HepG2 (cell line): ENCODE measurements at regions not wholly inside any gene's neighbourhood (a gene's known extent, or its start where the extent isn't known, plus 50 kb on each side); places are given as distances from the start of the nearest gene placed in this dataset.

ENCODE experiments used
- ATAC-seq: fragments of 200-7000 bp; cut with Tn5 transposase; 3 replicates; pipeline ENCODE4 v1.9.1; 2020; ENCODE audit warnings: mild to moderate bottlenecking, moderate library complexity
- BruUV-seq: library from RNA; stranded (reverse); fragments of 400-500 nt; replicated peaks from 2 replicates; lab custom pipeline; 2021; lab: Mats Ljungman, UMichigan
- CTCF ChIA-PET: fragments of 300-600 bp; formaldehyde crosslinking; extraction: SDS; loops from one replicate; lab custom pipeline; 2021; ENCODE audit warnings: low total read pairs, inconsistent platforms, low intra/inter-chr PET ratio; lab: Yijun Ruan, JAX
- POLR2A ChIA-PET: fragments of 350-600 bp; sonication (Branson Sonifier 250); formaldehyde crosslinking; loops from one replicate; lab custom pipeline; 2020; ENCODE audit warnings: antibody characterized with exemption, inconsistent platforms; lab: Yijun Ruan, JAX
- DNase-seq: peaks from one replicate; pipeline ENCODE4 v3.0.0-alpha.2; 2015; ENCODE audit warnings: low spot score
- FAIRE-seq: peaks from 3 replicates; lab custom pipeline; 2011; peaks lifted over from hg19 to GRCh38; lab: Jason Lieb, UNC
- H2AFZ ChIP-seq: one replicate; pipeline ENCODE4 v1.6.1; 2011; ENCODE audit warnings: low read length, inconsistent platforms
- H3K27ac ChIP-seq: fragments of 300-600 bp; 3 replicates; pipeline ENCODE4 v1.8.0; 2011; ENCODE audit warnings: mixed run types, mild to moderate bottlenecking, mixed read lengths, low read length, inconsistent platforms; ENCODE audit not compliant: insufficient read depth; ENCODE audit errors: extremely low read length
- H3K27me3 ChIP-seq, 2 experiments: fragments of 200-600 bp in 1 of 2; 2 replicates in 1 of 2; 3 replicates in 1 of 2; pipeline versions ENCODE4 v1.6.0 to v1.8.0; 2011; ENCODE audit warnings: low read length in 2 of 2, mild to moderate bottlenecking in 2 of 2, moderate library complexity in 2 of 2, inconsistent platforms in 1 of 2; ENCODE audit not compliant: insufficient read depth in 2 of 2, control insufficient read depth in 1 of 2
- H3K36me3 ChIP-seq, 2 experiments: fragments of 200-600 bp in 1 of 2; replicated peaks in 1 of 2; 2 replicates in 1 of 2; 3 replicates in 1 of 2; pipeline versions ENCODE4 v1.5.1 to v1.8.0; 2011; ENCODE audit warnings: low read length in 2 of 2, inconsistent platforms in 1 of 2; ENCODE audit not compliant: insufficient read depth in 2 of 2, control insufficient read depth in 1 of 2
- H3K4me1 ChIP-seq: 2 replicates; pipeline ENCODE4 v1.5.1; 2012; ENCODE audit warnings: low read length, inconsistent platforms; ENCODE audit not compliant: insufficient read depth
- H3K4me2 ChIP-seq: 2 replicates; pipeline ENCODE4 v1.6.0; 2011; ENCODE audit warnings: low read depth, low read length, inconsistent platforms
- H3K4me3 ChIP-seq, 3 experiments: fragments of 200-600 bp in 1 of 3; sonication (generic), shearing (Covaris generic) in 1 of 3; replicated peaks in 1 of 3; 2 replicates each; pipeline ENCODE4 v1.5.1; 2011 to 2016; ENCODE audit warnings: low read length in 3 of 3, inconsistent platforms in 2 of 3, low read depth in 2 of 3, mild to moderate bottlenecking in 2 of 3, control low read depth in 1 of 3, mixed read lengths in 1 of 3; ENCODE audit not compliant: insufficient read depth in 1 of 3
- H3K79me2 ChIP-seq: one replicate; pipeline ENCODE4 v1.6.1; 2011; ENCODE audit warnings: low read length, inconsistent platforms; ENCODE audit not compliant: insufficient read depth
- H3K9ac ChIP-seq: 2 replicates; pipeline ENCODE4 v1.6.0; 2011; ENCODE audit warnings: mild to moderate bottlenecking, low read depth, low read length, inconsistent platforms; ENCODE audit not compliant: insufficient read depth
- H3K9me3 ChIP-seq: 2 replicates; pipeline ENCODE4 v1.5.1; 2012; ENCODE audit warnings: mild to moderate bottlenecking, low read length
- H4K20me1 ChIP-seq: 2 replicates; pipeline ENCODE4 v1.6.0; 2011; ENCODE audit warnings: inconsistent platforms, mild to moderate bottlenecking, low read length, moderate library complexity; ENCODE audit not compliant: insufficient read depth
- ATRX ChIP-seq: sonication (generic); formaldehyde crosslinking; IDR thresholded peaks from 2 replicates; pipeline ENCODE4 v1.4.0; 2020; ENCODE audit warnings: missing genetic modification reagents, borderline replicate concordance
- KDM6A ChIP-seq: IDR thresholded peaks from 2 replicates; pipeline ENCODE4 v1.6.1; 2016; ENCODE audit warnings: low read depth
- PCBP1 ChIP-seq: fragments of 200-400 bp; formaldehyde crosslinking; IDR thresholded peaks from 2 replicates; pipeline ENCODE4 v1.6.1; 2017; ENCODE audit warnings: mild to moderate bottlenecking, low read depth, low read length, borderline replicate concordance
- POLR2AphosphoS2 ChIP-seq: IDR thresholded peaks from 2 replicates; pipeline ENCODE4 v1.6.1; 2011; ENCODE audit warnings: low read depth, low read length, improper control_type of control experiment
- RERE ChIP-seq: IDR thresholded peaks from 2 replicates; pipeline ENCODE4 v1.6.1; 2016; ENCODE audit warnings: low read depth, missing genetic modification reagents, missing compliant biosample characterization
- SALL2 ChIP-seq: sonication (generic); formaldehyde crosslinking; IDR thresholded peaks from 2 replicates; pipeline ENCODE4 v1.8.1; 2023; ENCODE audit warnings: mild to moderate bottlenecking, missing genetic modification reagents, inconsistent platforms
- ZBTB7B ChIP-seq: sonication (generic); formaldehyde crosslinking; IDR thresholded peaks from 2 replicates; pipeline ENCODE4 v1.4.0; 2020; ENCODE audit warnings: missing genetic modification reagents
- ZKSCAN1 ChIP-seq: fragments of 150-350 bp; IDR thresholded peaks from 2 replicates; pipeline ENCODE4 v1.6.1; 2014; ENCODE audit warnings: low read length
- ZNF639 ChIP-seq: conservative IDR thresholded peaks from 2 replicates; pipeline ENCODE4 v1.6.1; 2018; ENCODE audit warnings: missing genetic modification reagents
- ZNF75D ChIP-seq: sonication (generic); formaldehyde crosslinking; IDR thresholded peaks from 2 replicates; pipeline ENCODE4 v1.8.1; 2023; ENCODE audit warnings: missing genetic modification reagents, mild to moderate bottlenecking, borderline replicate concordance
- ZNF777 ChIP-seq: sonication (generic); formaldehyde crosslinking; IDR thresholded peaks from 2 replicates; pipeline ENCODE4 v1.4.0; 2020; ENCODE audit warnings: missing genetic modification reagents
- ZNF816 ChIP-seq: sonication (generic); formaldehyde crosslinking; IDR thresholded peaks from 2 replicates; pipeline ENCODE4 v1.8.0; 2022; ENCODE audit warnings: missing genetic modification reagents, mild to moderate bottlenecking, borderline replicate concordance
- WGBS: methylation state at CpG from one replicate; pipeline ENCODE4 v1.1.6; 2017; ENCODE audit warnings: low lambda C conversion rate; 5-methylcytosine and 5-hydroxymethylcytosine counted together
- in situ Hi-C: cut with HindIII; loops from 2 replicates; pipeline ENCODE4 v1.10.0; 2017; ENCODE audit warnings: low pct_unique_long_range_greater_than_20kb; ENCODE audit not compliant: extremely low pct_ligation_motif_present
- intact Hi-C: fragments of 100-400 bp; cut with micrococcal nuclease; formaldehyde crosslinking; loops from one replicate; pipeline ENCODE4 v1.10.0; 2022; ENCODE audit not compliant: unreplicated experiment
- TF ChIP-seq, protein P1 (sequence below): sonication (generic); formaldehyde crosslinking; IDR thresholded peaks from 2 replicates; pipeline ENCODE4 v1.8.1; 2023; ENCODE audit warnings: mild to moderate bottlenecking, missing genetic modification reagents
- TF ChIP-seq, protein P2 (sequence below): sonication (generic); formaldehyde crosslinking; IDR thresholded peaks from 2 replicates; pipeline ENCODE4 v1.5.0; 2020; ENCODE audit warnings: mild to moderate bottlenecking, missing genetic modification reagents, borderline replicate concordance

DNA sequence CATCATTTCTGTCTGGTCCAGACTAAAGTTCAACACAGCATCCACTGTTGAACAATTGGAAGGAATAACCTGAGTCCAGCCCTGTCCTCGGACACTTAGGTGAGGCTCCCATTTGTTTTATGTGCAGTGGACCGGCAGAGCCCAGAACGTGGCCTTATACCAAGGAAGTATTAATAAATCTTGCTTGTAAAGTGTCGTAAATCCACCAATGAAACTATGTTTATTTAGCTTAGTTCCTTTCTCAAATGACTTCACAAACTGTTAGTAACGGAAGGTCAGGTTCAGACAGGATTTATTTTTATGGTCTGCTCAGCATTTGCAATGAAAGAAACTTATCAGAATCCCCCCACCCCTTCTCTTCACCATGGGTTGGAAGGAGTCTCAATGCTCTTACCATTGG is 149.5 kb downstream of the PCSK1 start:
- in situ Hi-C loops (no loop called here), intact Hi-C loops (no loop called here)
- Histone ChIP-seq H3K36me3 (no peaks in the 10 kb centered on the region), H3K9me3 (no peaks in the 10 kb centered on the region), H3K79me2 (no peaks in the 10 kb centered on the region), H3K27ac (no peak overlapping the region), H3K4me2 (no peak overlapping the region), H2AFZ (no peak overlapping the region), H3K9ac (no peak overlapping the region), H4K20me1 (no peaks in the 10 kb centered on the region), H3K27me3 (no peaks in the 10 kb centered on the region), H3K4me1 (peaks cover 30% of the 10 kb centered on the region), H3K4me3 (no peak overlapping the region)
- ATAC-seq (no peak), DNase-seq (no peak), FAIRE-seq (no peak)
- CTCF ChIA-PET, result no interaction called here
- BruUV-seq, result no TSS peak
- WGBS, result 97% methylated on average over 5 of the region's 5 CpGs
- POLR2A ChIA-PET, result no interaction called here
- TF ChIP-seq ZBTB7B (CRISPR knock-in tag) (no peak), SALL2 (CRISPR knock-in tag) (no peak), ATRX (CRISPR knock-in tag) (no peak), ZNF816 (CRISPR knock-in tag) (no peak), ZKSCAN1 (no peak), ZNF777 (CRISPR knock-in tag) (no peak), ZNF75D (CRISPR knock-in tag) (no peak), POLR2AphosphoS2 (no peak), ZNF639 (CRISPR knock-in tag) (no peak), RERE (CRISPR knock-in tag) (no peak), PCBP1 (no peak), KDM6A (CRISPR knock-in tag) (no peak)
- TF ChIP-seq, protein P1, sequence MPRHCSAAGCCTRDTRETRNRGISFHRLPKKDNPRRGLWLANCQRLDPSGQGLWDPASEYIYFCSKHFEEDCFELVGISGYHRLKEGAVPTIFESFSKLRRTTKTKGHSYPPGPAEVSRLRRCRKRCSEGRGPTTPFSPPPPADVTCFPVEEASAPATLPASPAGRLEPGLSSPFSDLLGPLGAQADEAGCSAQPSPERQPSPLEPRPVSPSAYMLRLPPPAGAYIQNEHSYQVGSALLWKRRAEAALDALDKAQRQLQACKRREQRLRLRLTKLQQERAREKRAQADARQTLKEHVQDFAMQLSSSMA (CRISPR knock-in tag), result no peak
- TF ChIP-seq, protein P2, sequence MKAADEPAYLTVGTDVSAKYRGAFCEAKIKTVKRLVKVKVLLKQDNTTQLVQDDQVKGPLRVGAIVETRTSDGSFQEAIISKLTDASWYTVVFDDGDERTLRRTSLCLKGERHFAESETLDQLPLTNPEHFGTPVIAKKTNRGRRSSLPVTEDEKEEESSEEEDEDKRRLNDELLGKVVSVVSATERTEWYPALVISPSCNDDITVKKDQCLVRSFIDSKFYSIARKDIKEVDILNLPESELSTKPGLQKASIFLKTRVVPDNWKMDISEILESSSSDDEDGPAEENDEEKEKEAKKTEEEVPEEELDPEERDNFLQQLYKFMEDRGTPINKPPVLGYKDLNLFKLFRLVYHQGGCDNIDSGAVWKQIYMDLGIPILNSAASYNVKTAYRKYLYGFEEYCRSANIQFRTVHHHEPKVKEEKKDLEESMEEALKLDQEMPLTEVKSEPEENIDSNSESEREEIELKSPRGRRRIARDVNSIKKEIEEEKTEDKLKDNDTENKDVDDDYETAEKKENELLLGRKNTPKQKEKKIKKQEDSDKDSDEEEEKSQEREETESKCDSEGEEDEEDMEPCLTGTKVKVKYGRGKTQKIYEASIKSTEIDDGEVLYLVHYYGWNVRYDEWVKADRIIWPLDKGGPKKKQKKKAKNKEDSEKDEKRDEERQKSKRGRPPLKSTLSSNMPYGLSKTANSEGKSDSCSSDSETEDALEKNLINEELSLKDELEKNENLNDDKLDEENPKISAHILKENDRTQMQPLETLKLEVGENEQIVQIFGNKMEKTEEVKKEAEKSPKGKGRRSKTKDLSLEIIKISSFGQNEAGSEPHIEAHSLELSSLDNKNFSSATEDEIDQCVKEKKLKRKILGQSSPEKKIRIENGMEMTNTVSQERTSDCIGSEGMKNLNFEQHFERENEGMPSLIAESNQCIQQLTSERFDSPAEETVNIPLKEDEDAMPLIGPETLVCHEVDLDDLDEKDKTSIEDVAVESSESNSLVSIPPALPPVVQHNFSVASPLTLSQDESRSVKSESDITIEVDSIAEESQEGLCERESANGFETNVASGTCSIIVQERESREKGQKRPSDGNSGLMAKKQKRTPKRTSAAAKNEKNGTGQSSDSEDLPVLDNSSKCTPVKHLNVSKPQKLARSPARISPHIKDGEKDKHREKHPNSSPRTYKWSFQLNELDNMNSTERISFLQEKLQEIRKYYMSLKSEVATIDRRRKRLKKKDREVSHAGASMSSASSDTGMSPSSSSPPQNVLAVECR (CRISPR knock-in tag), result no peak
